Mesenchymal stem cell (in vitro differentiated cells and primary cell): ENCODE measurements at regions not wholly inside any gene's neighbourhood (a gene's known extent, or its start where the extent isn't known, plus 50 kb on each side); places are given as distances from the start of the nearest gene placed in this dataset.

ENCODE experiments used
- DNase-seq: peaks from one replicate; pipeline ENCODE4 v3.0.0-alpha.2; 2013
- H2AFZ ChIP-seq: one replicate; pipeline ENCODE4 v1.6.1; 2013; ENCODE audit warnings: low read depth, mild to moderate bottlenecking, control low read depth, inconsistent platforms, low read length, moderate library complexity
- H2AK5ac ChIP-seq: 2 replicates; pipeline ENCODE4 v1.6.1; 2013; ENCODE audit warnings: low read length, moderate library complexity, mild to moderate bottlenecking, inconsistent platforms; ENCODE audit not compliant: severe bottlenecking
- H2BK120ac ChIP-seq: one replicate; pipeline ENCODE4 v1.6.1; 2013; ENCODE audit warnings: low read depth, mild to moderate bottlenecking, inconsistent platforms, low read length, moderate library complexity
- H2BK12ac ChIP-seq, 2 experiments: one replicate each; pipeline ENCODE4 v1.6.1; 2013; ENCODE audit warnings: inconsistent platforms in 2 of 2, low read length in 2 of 2, mild to moderate bottlenecking in 2 of 2, moderate library complexity in 2 of 2, control low read depth in 1 of 2
- H2BK15ac ChIP-seq: one replicate; pipeline ENCODE4 v1.6.1; 2013; ENCODE audit warnings: mild to moderate bottlenecking, low read depth, inconsistent platforms; ENCODE audit not compliant: poor library complexity, severe bottlenecking
- H2BK5ac ChIP-seq: 2 replicates; pipeline ENCODE4 v1.6.1; 2013; ENCODE audit warnings: low read depth, mild to moderate bottlenecking, low read length, control low read depth, inconsistent platforms; ENCODE audit not compliant: poor library complexity, severe bottlenecking
- H3K14ac ChIP-seq, 2 experiments: one replicate each; pipeline ENCODE4 v1.6.1; 2013; ENCODE audit warnings: inconsistent platforms in 2 of 2, low read length in 2 of 2, control low read depth in 1 of 2, mild to moderate bottlenecking in 1 of 2, moderate library complexity in 1 of 2
- H3K18ac ChIP-seq, 2 experiments: one replicate each; pipeline ENCODE4 v1.6.1; 2013; ENCODE audit warnings: inconsistent platforms in 2 of 2, low read length in 2 of 2, control low read depth in 1 of 2, low read depth in 1 of 2, mild to moderate bottlenecking in 1 of 2
- H3K23ac ChIP-seq, 2 experiments: one replicate each; pipeline ENCODE4 v1.6.1; 2013; ENCODE audit warnings: inconsistent platforms in 2 of 2, low read length in 2 of 2, mild to moderate bottlenecking in 2 of 2, moderate library complexity in 2 of 2, control low read depth in 1 of 2
- H3K27ac ChIP-seq: 2 replicates; pipeline ENCODE4 v1.5.1; 2013; ENCODE audit warnings: mild to moderate bottlenecking, moderate library complexity, low read length, control low read depth, inconsistent platforms; ENCODE audit not compliant: poor library complexity, severe bottlenecking
- H3K27me3 ChIP-seq, 2 experiments: 2 replicates each; pipeline versions ENCODE4 v1.6.1 to v1.7.0; 2013; ENCODE audit warnings: low read length in 2 of 2, mild to moderate bottlenecking in 2 of 2, moderate library complexity in 2 of 2, control low read depth in 1 of 2, inconsistent platforms in 1 of 2; ENCODE audit not compliant: control insufficient read depth in 1 of 2, insufficient read depth in 1 of 2
- H3K36me3 ChIP-seq, 2 experiments: 2 replicates each; pipeline versions ENCODE4 v1.6.1 to v1.7.0; 2013; ENCODE audit warnings: low read length in 2 of 2, control low read depth in 1 of 2, inconsistent platforms in 1 of 2, low read depth in 1 of 2, mild to moderate bottlenecking in 1 of 2; ENCODE audit not compliant: insufficient read depth in 2 of 2, control insufficient read depth in 1 of 2
- H3K4ac ChIP-seq, 2 experiments: one replicate each; pipeline ENCODE4 v1.6.1; 2013; ENCODE audit warnings: inconsistent platforms in 2 of 2, low read length in 2 of 2, mild to moderate bottlenecking in 2 of 2, moderate library complexity in 2 of 2, control low read depth in 1 of 2, low read depth in 1 of 2
- H3K4me1 ChIP-seq: 2 replicates; pipeline ENCODE4 v1.6.1; 2013; ENCODE audit warnings: low read depth, low read length, control low read depth; ENCODE audit not compliant: control insufficient read depth, insufficient read depth
- H3K4me2 ChIP-seq: 2 replicates; pipeline ENCODE4 v1.6.1; 2013; ENCODE audit warnings: low read length, mild to moderate bottlenecking, inconsistent platforms; ENCODE audit not compliant: poor library complexity, severe bottlenecking
- H3K4me3 ChIP-seq, 2 experiments: 2 replicates each; pipeline versions ENCODE4 v1.5.1 to v1.7.0; 2013; ENCODE audit warnings: low read length in 2 of 2, mild to moderate bottlenecking in 2 of 2, control low read depth in 1 of 2, low read depth in 1 of 2; ENCODE audit not compliant: insufficient read depth in 1 of 2
- H3K79me1 ChIP-seq: replicated peaks from 2 replicates; pipeline ENCODE4 v1.6.1; 2013; ENCODE audit warnings: mild to moderate bottlenecking, control low read depth, low read length, inconsistent platforms; ENCODE audit not compliant: poor library complexity, severe bottlenecking
- H3K9ac ChIP-seq: 2 replicates; pipeline ENCODE4 v1.7.0; 2013; ENCODE audit warnings: mild to moderate bottlenecking, low read length, moderate library complexity
- H3K9me3 ChIP-seq: 2 replicates; pipeline ENCODE4 v1.7.0; 2013; ENCODE audit warnings: mild to moderate bottlenecking, low read length; ENCODE audit not compliant: control insufficient read depth
- H4K8ac ChIP-seq: one replicate; pipeline ENCODE4 v1.6.1; 2013; ENCODE audit warnings: inconsistent platforms, mild to moderate bottlenecking, low read length, moderate library complexity
- H4K91ac ChIP-seq: one replicate; pipeline ENCODE4 v1.6.1; 2013; ENCODE audit warnings: mild to moderate bottlenecking, low read length, inconsistent platforms
- WGBS: methylation state at CpG from one replicate; pipeline ENCODE4 v1.1.7; 2013; ENCODE audit warnings: mixed read lengths; 5-methylcytosine and 5-hydroxymethylcytosine counted together

DNA sequence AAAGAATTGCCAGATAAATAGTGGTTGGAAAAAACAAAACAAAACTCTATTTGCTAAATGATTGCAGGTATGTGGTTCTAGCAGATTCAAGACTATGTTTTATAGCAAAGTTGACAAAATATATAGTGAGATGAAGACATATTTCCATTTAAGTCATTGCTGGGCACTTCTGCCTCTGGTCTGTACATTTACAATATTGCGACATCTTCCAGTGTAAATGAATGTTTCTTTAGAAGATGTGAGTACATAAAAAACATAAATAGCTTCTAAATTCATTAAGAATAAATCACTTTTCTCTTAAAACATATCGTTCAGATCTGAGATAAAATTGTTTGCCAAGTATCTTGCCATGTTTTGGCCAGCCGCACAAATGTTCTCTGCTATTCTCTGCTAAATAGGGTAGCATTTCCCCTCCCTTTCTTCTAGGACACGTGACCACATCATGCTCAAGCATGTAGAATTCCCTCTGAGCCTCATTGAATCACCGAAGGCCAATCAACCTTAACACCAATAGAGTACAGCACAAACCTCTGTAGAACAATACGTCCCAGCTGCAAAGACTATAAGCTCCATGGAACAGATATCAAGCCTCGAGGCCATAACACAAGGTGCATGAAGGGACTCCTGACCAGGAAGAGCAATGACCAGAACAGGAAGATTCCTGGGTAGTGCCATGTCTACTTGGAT is 1173.3 kb downstream of the GATA3 start:
- no peak overlapping the region for H2BK5ac ChIP-seq
- no peaks in the 10 kb centered on the region for H3K27me3 ChIP-seq
- H3K9ac ChIP-seq: no peak overlapping the region
- no peak overlapping the region for H3K18ac ChIP-seq
- H3K36me3 ChIP-seq: no peaks in the 10 kb centered on the region
- H2AFZ ChIP-seq: no peak overlapping the region
- H2AK5ac ChIP-seq: no peak overlapping the region
- no peaks in the 10 kb centered on the region for H3K79me1 ChIP-seq
- no peaks in the 10 kb centered on the region for H3K4me1 ChIP-seq
- H3K27ac ChIP-seq: no peak overlapping the region
- H4K8ac ChIP-seq: no peak overlapping the region
- H2BK120ac ChIP-seq: no peak overlapping the region
- DNase-seq: no peak
- no peaks in the 10 kb centered on the region for H3K9me3 ChIP-seq
- WGBS: 81% methylated on average over 6 of the region's 7 CpGs
- no peak overlapping the region for H3K4me3 ChIP-seq
- H3K14ac ChIP-seq: no peak overlapping the region
- H4K91ac ChIP-seq: no peak overlapping the region
- H3K23ac ChIP-seq: no peak overlapping the region
- no peak overlapping the region for H2BK15ac ChIP-seq
- no peak overlapping the region for H3K4me2 ChIP-seq
- H3K4ac ChIP-seq: no peak overlapping the region
- H2BK12ac ChIP-seq: no peak overlapping the region

DNA sequence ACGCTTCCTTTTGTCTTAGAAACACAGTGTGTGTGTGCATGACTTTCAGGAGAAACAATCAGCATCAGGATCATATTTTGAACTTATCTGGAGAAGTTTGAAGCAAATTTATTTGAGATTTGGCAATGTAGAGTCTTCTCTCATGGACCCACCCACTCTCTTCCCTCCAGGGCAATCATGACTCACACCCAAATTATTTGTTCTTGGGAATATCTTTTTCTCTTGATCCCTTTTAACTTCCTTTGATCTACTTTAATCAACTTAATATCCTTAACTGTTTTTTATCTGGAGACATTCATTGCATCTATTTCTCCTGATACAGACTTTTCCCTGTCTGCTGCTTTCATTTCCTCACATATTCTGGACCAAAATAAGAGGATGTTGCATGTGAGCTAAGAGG is 1174.3 kb downstream of the GATA3 start:
- Histone ChIP-seq H3K4me1 (no peaks in the 10 kb centered on the region), H2BK5ac (no peak overlapping the region), H4K8ac (no peak overlapping the region), H2BK12ac (no peak overlapping the region), H2AFZ (no peak overlapping the region), H3K23ac (no peak overlapping the region), H3K4me2 (no peak overlapping the region), H3K14ac (no peak overlapping the region), H2BK120ac (no peak overlapping the region), H3K9me3 (no peaks in the 10 kb centered on the region), H3K27ac (no peak overlapping the region), H3K36me3 (no peaks in the 10 kb centered on the region), H3K4ac (no peak overlapping the region), H4K91ac (no peak overlapping the region), H3K18ac (no peak overlapping the region), H3K79me1 (no peaks in the 10 kb centered on the region), H3K27me3 (no peaks in the 10 kb centered on the region), H3K9ac (peak overlapping the region; percentile 6), H2AK5ac (no peak overlapping the region), H3K4me3 (no peak overlapping the region), H2BK15ac (no peak overlapping the region)
- no peak for DNase-seq
- WGBS: 100% methylated on average over 1 of the region's 1 CpG

DNA sequence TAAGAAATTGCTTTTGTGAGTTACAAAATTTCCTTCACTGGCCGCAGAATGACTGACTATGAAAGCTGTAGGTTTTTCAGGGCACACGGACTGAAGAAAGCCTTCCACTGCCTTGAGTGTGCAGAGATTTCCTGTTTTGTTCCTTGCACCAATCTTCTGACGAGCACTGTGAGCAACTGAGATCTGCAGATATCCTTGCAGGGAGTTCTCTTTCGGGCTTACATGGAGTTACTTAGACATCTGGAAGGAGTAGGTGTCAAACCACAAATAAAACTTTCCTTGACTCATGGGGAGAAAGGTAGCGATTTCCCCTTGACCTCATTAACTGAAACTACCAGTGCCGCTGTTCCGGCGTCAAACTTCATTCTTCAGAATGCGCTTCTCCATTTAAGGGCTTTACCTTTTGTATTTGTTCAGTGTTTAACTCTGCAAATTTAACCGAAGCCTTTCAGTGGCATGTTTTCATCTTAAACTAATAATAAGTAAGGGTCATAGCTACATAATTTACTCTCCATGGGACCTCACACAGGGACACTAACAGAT is 1175.3 kb downstream of the GATA3 start:
- no peak overlapping the region for H3K27ac ChIP-seq
- DNase-seq: no peak
- no peaks in the 10 kb centered on the region for H3K36me3 ChIP-seq
- H3K23ac ChIP-seq: no peak overlapping the region
- H3K27me3 ChIP-seq: no peaks in the 10 kb centered on the region
- H3K9me3 ChIP-seq: no peaks in the 10 kb centered on the region
- no peak overlapping the region for H3K9ac ChIP-seq
- WGBS: 88% methylated on average over 9 of the region's 10 CpGs
- H3K4ac ChIP-seq: no peak overlapping the region
- no peak overlapping the region for H2BK5ac ChIP-seq
- no peak overlapping the region for H3K4me3 ChIP-seq
- no peak overlapping the region for H4K91ac ChIP-seq
- no peaks in the 10 kb centered on the region for H3K79me1 ChIP-seq
- H2AK5ac ChIP-seq: no peak overlapping the region
- H4K8ac ChIP-seq: no peak overlapping the region
- H3K14ac ChIP-seq: no peak overlapping the region
- H2AFZ ChIP-seq: no peak overlapping the region
- H2BK15ac ChIP-seq: no peak overlapping the region
- no peaks in the 10 kb centered on the region for H3K4me1 ChIP-seq
- no peak overlapping the region for H2BK120ac ChIP-seq
- H3K18ac ChIP-seq: no peak overlapping the region
- no peak overlapping the region for H2BK12ac ChIP-seq
- no peak overlapping the region for H3K4me2 ChIP-seq

DNA sequence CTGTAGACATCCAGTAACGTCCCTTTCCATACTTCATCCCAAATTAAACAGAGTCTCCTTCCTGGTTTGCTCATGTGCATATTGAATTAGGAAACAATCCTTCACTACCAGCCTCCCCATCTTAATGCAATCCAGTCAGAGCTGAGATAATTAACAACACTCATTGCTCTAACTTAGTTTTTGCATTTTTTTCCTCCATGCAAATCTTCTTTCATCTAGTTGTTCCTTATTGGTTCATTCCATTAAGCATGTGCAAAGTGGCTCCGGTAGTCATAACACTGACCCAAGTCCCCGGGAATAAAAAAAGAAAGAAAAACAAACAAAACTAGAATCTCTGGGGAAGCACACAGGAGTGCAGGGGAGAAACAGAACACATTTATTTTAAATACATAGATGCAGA is 1176.1 kb downstream of the GATA3 start:
- H3K4me2 ChIP-seq: no peak overlapping the region
- no peak for DNase-seq
- H2BK120ac ChIP-seq: no peak overlapping the region
- H4K8ac ChIP-seq: no peak overlapping the region
- H3K27ac ChIP-seq: no peak overlapping the region
- H3K23ac ChIP-seq: no peak overlapping the region
- H3K4ac ChIP-seq: no peak overlapping the region
- H3K9me3 ChIP-seq: no peaks in the 10 kb centered on the region
- no peak overlapping the region for H2BK15ac ChIP-seq
- H3K18ac ChIP-seq: no peak overlapping the region
- no peak overlapping the region for H2AK5ac ChIP-seq
- H3K4me1 ChIP-seq: no peaks in the 10 kb centered on the region
- no peak overlapping the region for H3K9ac ChIP-seq
- H2AFZ ChIP-seq: no peak overlapping the region
- H3K79me1 ChIP-seq: no peaks in the 10 kb centered on the region
- no peaks in the 10 kb centered on the region for H3K27me3 ChIP-seq
- H2BK12ac ChIP-seq: no peak overlapping the region
- WGBS: 69% methylated on average over 2 of the region's 3 CpGs
- no peak overlapping the region for H4K91ac ChIP-seq
- H3K36me3 ChIP-seq: no peaks in the 10 kb centered on the region
- H3K14ac ChIP-seq: no peak overlapping the region
- H2BK5ac ChIP-seq: no peak overlapping the region
- H3K4me3 ChIP-seq: no peak overlapping the region
